ENCODE measurements at regions not wholly inside any gene's neighbourhood (a gene's known extent, or its start where the extent isn't known, plus 50 kb on each side); places are given as distances from the start of the nearest gene placed in this dataset.

DNA sequence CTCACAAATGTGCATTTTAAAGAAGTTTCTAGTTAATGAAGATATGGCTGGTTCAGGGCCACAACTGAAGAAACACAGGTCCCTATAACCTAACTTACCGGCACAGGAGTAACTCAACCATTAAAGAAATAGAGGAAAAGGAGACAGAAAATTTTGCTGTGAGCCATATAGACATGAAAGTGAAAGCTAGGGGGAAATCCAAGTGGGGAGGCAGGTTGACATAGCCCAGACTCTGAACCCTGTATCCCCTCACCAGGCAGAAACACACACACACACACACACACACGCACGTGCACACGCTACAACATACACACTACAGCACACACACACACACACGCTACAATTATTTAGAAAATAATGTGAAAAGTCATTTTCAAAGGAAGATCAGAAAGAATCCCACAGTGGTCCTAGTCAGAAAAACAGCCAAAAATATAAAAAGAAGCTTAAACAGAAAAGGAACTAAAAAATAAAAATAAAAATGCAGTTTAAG lies 856.4 kb upstream of the CDH6 start:
- no peak overlapping the region for H2AFZ ChIP-seq (ENCODE audit: low read depth)
- H3K9me2 ChIP-seq, result no peaks in the 10 kb centered on the region
- no peaks in the 10 kb centered on the region for H3K9me3 ChIP-seq
- H3K79me2 ChIP-seq (ENCODE audit: insufficient read depth), result no peaks in the 10 kb centered on the region
- H3K36me3 ChIP-seq (replicated peaks in 1 of 2; ENCODE audit: control insufficient read depth in 1 of 2, insufficient read depth in 2 of 2, low read length in 1 of 2), result no peaks in the 10 kb centered on the region
- CTCF ChIA-PET, result interaction anchor here (0.7 kb wide), 1 partner anchor 297 kb away, joined by 4 read pairs; no protein-coding TSS in a partner anchor
- TF ChIP-seq GABPA (IDR thresholded peaks at IDR 0.05; ENCODE audit: low read depth), result no peak
- TF ChIP-seq MXI1 (IDR thresholded peaks at IDR 0.05; ENCODE audit: low read depth, low read length), result no peak
- TF ChIP-seq, protein P1, sequence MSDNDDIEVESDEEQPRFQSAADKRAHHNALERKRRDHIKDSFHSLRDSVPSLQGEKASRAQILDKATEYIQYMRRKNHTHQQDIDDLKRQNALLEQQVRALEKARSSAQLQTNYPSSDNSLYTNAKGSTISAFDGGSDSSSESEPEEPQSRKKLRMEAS (IDR thresholded peaks at IDR 0.05; ENCODE audit: low read depth), result no peak
- TF ChIP-seq TEAD4 (IDR thresholded peaks at IDR 0.05; ENCODE audit: borderline replicate concordance, insufficient read depth), result no peak
- TF ChIP-seq, protein P2, sequence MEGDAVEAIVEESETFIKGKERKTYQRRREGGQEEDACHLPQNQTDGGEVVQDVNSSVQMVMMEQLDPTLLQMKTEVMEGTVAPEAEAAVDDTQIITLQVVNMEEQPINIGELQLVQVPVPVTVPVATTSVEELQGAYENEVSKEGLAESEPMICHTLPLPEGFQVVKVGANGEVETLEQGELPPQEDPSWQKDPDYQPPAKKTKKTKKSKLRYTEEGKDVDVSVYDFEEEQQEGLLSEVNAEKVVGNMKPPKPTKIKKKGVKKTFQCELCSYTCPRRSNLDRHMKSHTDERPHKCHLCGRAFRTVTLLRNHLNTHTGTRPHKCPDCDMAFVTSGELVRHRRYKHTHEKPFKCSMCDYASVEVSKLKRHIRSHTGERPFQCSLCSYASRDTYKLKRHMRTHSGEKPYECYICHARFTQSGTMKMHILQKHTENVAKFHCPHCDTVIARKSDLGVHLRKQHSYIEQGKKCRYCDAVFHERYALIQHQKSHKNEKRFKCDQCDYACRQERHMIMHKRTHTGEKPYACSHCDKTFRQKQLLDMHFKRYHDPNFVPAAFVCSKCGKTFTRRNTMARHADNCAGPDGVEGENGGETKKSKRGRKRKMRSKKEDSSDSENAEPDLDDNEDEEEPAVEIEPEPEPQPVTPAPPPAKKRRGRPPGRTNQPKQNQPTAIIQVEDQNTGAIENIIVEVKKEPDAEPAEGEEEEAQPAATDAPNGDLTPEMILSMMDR (IDR thresholded peaks at IDR 0.05), result no peak
- no peak for TF ChIP-seq SIN3A (IDR thresholded peaks at IDR 0.05; ENCODE audit: borderline replicate concordance, low read depth, low read length)
- TF ChIP-seq RAD21 (IDR thresholded peaks at IDR 0.05; ENCODE audit: low read length), result no peak
- no peak for TF ChIP-seq FOSL2 (IDR thresholded peaks at IDR 0.05; ENCODE audit: borderline replicate concordance, low read depth)
- TF ChIP-seq YY1 (IDR thresholded peaks at IDR 0.05; ENCODE audit: low read depth), result no peak
- TF ChIP-seq FOXJ3 (CRISPR knock-in tag; IDR thresholded peaks at IDR 0.05), result no peak
- TF ChIP-seq SMC3 (IDR thresholded peaks at IDR 0.05; ENCODE audit: low read depth, low read length), result no peak
- no peak for TF ChIP-seq NFIC (IDR thresholded peaks at IDR 0.05; ENCODE audit: borderline replicate concordance)
- TF ChIP-seq, protein P3, sequence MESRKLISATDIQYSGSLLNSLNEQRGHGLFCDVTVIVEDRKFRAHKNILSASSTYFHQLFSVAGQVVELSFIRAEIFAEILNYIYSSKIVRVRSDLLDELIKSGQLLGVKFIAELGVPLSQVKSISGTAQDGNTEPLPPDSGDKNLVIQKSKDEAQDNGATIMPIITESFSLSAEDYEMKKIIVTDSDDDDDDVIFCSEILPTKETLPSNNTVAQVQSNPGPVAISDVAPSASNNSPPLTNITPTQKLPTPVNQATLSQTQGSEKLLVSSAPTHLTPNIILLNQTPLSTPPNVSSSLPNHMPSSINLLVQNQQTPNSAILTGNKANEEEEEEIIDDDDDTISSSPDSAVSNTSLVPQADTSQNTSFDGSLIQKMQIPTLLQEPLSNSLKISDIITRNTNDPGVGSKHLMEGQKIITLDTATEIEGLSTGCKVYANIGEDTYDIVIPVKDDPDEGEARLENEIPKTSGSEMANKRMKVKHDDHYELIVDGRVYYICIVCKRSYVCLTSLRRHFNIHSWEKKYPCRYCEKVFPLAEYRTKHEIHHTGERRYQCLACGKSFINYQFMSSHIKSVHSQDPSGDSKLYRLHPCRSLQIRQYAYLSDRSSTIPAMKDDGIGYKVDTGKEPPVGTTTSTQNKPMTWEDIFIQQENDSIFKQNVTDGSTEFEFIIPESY (IDR thresholded peaks at IDR 0.05; ENCODE audit: borderline replicate concordance, low read depth), result no peak
- no peak for TF ChIP-seq RXRA (IDR thresholded peaks at IDR 0.05; ENCODE audit: borderline replicate concordance, low read depth)
- no peak overlapping the region for H3K27ac ChIP-seq (ENCODE audit: low read depth in 2 of 2, low read length in 1 of 2)
- no peak overlapping the region for H3K4me2 ChIP-seq
- no peaks in the 10 kb centered on the region for H4K20me1 ChIP-seq (ENCODE audit: insufficient read depth)
- DNase-seq, result no peak
- H3K27me3 ChIP-seq (ENCODE audit: insufficient read depth), result no peaks in the 10 kb centered on the region
- 18% methylated on average over 5 of the region's 5 CpGs for WGBS (ENCODE audit: low lambda C conversion rate)
- no peak overlapping the region for H3K4me3 ChIP-seq (ENCODE audit: low read depth in 2 of 2, low read length in 1 of 2)
- no peaks in the 10 kb centered on the region for H3F3A ChIP-seq (replicated peaks; ENCODE audit: insufficient read depth)
- no peak overlapping the region for H3K9ac ChIP-seq
- no peaks in the 10 kb centered on the region for H3K4me1 ChIP-seq (ENCODE audit: control insufficient read depth in 1 of 2, insufficient read depth in 2 of 2, low read depth in 1 of 2, low read length in 1 of 2)
- POLR2A ChIA-PET, result no interaction called here

DNA sequence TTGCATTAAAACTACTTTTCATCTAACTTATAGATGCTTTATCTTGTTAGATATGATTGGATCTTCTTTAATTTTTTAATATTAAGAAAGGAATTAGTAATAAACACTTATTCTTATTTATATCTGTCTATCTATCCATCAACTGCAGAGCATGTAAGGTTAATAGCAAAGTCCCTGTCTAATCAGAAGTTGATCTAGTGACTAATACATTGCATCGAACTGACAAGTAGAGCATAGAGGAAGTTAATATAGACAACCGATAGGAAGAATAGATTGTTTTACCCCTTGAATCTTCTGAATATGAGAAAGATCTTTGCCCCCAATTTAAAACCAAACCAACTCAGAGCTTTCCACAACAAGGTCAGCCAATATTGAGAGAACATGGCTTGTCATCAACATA lies 862.0 kb upstream of the CDH6 start:
- H3K27ac ChIP-seq (ENCODE audit: low read depth in 2 of 2, low read length in 1 of 2), result no peak overlapping the region
- H3K4me2 ChIP-seq, result no peak overlapping the region
- H3K36me3 ChIP-seq (replicated peaks in 1 of 2; ENCODE audit: control insufficient read depth in 1 of 2, insufficient read depth in 2 of 2, low read length in 1 of 2), result no peaks in the 10 kb centered on the region
- no peak for DNase-seq
- WGBS (ENCODE audit: low lambda C conversion rate), result 44% methylated on average over 2 of the region's 2 CpGs
- H3K4me1 ChIP-seq (ENCODE audit: control insufficient read depth in 1 of 2, insufficient read depth in 2 of 2, low read depth in 1 of 2, low read length in 1 of 2), result no peaks in the 10 kb centered on the region
- no peaks in the 10 kb centered on the region for H3K9me2 ChIP-seq
- no peaks in the 10 kb centered on the region for H3K9me3 ChIP-seq
- H4K20me1 ChIP-seq (ENCODE audit: insufficient read depth), result no peaks in the 10 kb centered on the region
- POLR2A ChIA-PET, result no interaction called here
- H3K4me3 ChIP-seq (ENCODE audit: low read depth in 2 of 2, low read length in 1 of 2), result no peak overlapping the region
- no peaks in the 10 kb centered on the region for H3K79me2 ChIP-seq (ENCODE audit: insufficient read depth)
- H3F3A ChIP-seq (replicated peaks; ENCODE audit: insufficient read depth), result no peaks in the 10 kb centered on the region
- CTCF ChIA-PET, result interaction anchor here (0.7 kb wide), 1 partner anchor 11 kb away, joined by 3 read pairs; no protein-coding TSS in a partner anchor
- H3K27me3 ChIP-seq (ENCODE audit: insufficient read depth), result no peaks in the 10 kb centered on the region
- no peak overlapping the region for H2AFZ ChIP-seq (ENCODE audit: low read depth)
- no peak overlapping the region for H3K9ac ChIP-seq
- TF ChIP-seq, protein P4, sequence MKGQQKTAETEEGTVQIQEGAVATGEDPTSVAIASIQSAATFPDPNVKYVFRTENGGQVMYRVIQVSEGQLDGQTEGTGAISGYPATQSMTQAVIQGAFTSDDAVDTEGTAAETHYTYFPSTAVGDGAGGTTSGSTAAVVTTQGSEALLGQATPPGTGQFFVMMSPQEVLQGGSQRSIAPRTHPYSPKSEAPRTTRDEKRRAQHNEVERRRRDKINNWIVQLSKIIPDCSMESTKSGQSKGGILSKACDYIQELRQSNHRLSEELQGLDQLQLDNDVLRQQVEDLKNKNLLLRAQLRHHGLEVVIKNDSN (IDR thresholded peaks at IDR 0.05; ENCODE audit: borderline replicate concordance, low read depth), result no peak
- TF ChIP-seq, protein P5, sequence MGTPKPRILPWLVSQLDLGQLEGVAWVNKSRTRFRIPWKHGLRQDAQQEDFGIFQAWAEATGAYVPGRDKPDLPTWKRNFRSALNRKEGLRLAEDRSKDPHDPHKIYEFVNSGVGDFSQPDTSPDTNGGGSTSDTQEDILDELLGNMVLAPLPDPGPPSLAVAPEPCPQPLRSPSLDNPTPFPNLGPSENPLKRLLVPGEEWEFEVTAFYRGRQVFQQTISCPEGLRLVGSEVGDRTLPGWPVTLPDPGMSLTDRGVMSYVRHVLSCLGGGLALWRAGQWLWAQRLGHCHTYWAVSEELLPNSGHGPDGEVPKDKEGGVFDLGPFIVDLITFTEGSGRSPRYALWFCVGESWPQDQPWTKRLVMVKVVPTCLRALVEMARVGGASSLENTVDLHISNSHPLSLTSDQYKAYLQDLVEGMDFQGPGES (IDR thresholded peaks at IDR 0.05; ENCODE audit: low read depth, low read length), result no peak
- no peak for TF ChIP-seq FOSL2 (IDR thresholded peaks at IDR 0.05; ENCODE audit: borderline replicate concordance, low read depth)
- TF ChIP-seq RCOR1 (IDR thresholded peaks at IDR 0.05; ENCODE audit: low read length), result no peak
- TF ChIP-seq TCF12 (IDR thresholded peaks at IDR 0.05), result no peak
- no peak for TF ChIP-seq SMC3 (IDR thresholded peaks at IDR 0.05; ENCODE audit: low read depth, low read length)
- TF ChIP-seq MEF2A (IDR thresholded peaks at IDR 0.05; ENCODE audit: borderline replicate concordance, low read depth), result no peak
- TF ChIP-seq RAD21 (IDR thresholded peaks at IDR 0.05; ENCODE audit: low read length), result no peak

Data from SK-N-SH (cell line).